IMR-90 (cell line): ENCODE measurements at regions not wholly inside any gene's neighbourhood (a gene's known extent, or its start where the extent isn't known, plus 50 kb on each side); places are given as distances from the start of the nearest gene placed in this dataset.

Experiments used
- ATAC-seq: fragments of 200-7000 bp; cut with Tn5 transposase; 2 replicates; pipeline ENCODE4 v1.9.1; 2020; ENCODE audit warnings: low read depth, mild to moderate bottlenecking, moderate library complexity
- BruUV-seq: library from RNA; stranded (reverse); fragments of 400-500 nt; replicated peaks from 2 replicates; lab custom pipeline; 2021; lab: Mats Ljungman, UMichigan
- CTCF ChIA-PET: fragments of 300-600 bp; formaldehyde crosslinking; extraction: SDS; loops from one replicate; lab custom pipeline; 2021; ENCODE audit warnings: antibody characterized with exemption; lab: Yijun Ruan, JAX
- POLR2A ChIA-PET: fragments of 300-600 bp; sonication (Branson Sonifier 250); formaldehyde crosslinking; loops from one replicate; lab custom pipeline; 2022; ENCODE audit warnings: antibody characterized with exemption; ENCODE audit not compliant: unreplicated experiment; lab: Charles Lee
- DNase-seq: peaks from one replicate; pipeline ENCODE4 v3.0.0; 2013
- H2AFZ ChIP-seq: replicated peaks from 2 replicates; pipeline ENCODE3; 2013; ENCODE audit warnings: low read length, mild to moderate bottlenecking; ENCODE audit not compliant: poor library complexity
- H2AK5ac ChIP-seq: 2 replicates; pipeline ENCODE4 v1.6.1; 2013; ENCODE audit warnings: low read depth, low read length, inconsistent platforms
- H2AK9ac ChIP-seq: replicated peaks from 2 replicates; pipeline ENCODE3; 2013; ENCODE audit warnings: mild to moderate bottlenecking, low read depth, low read length, moderate library complexity; ENCODE audit not compliant: poor library complexity
- H2BK120ac ChIP-seq: 2 replicates; pipeline ENCODE4 v1.6.1; 2013; ENCODE audit warnings: low read depth, low read length, inconsistent platforms
- H2BK15ac ChIP-seq: 3 replicates; pipeline ENCODE4 v1.6.1; 2013; ENCODE audit warnings: low read depth, low read length, inconsistent platforms
- H2BK20ac ChIP-seq: 2 replicates; pipeline ENCODE4 v1.6.1; 2013; ENCODE audit warnings: low read depth, mild to moderate bottlenecking, inconsistent platforms, low read length, moderate library complexity
- H2BK5ac ChIP-seq: 2 replicates; pipeline ENCODE4 v1.6.1; 2013; ENCODE audit warnings: mild to moderate bottlenecking, low read depth, low read length, inconsistent platforms; ENCODE audit not compliant: poor library complexity, severe bottlenecking
- H3K14ac ChIP-seq: replicated peaks from 2 replicates; pipeline ENCODE4 v1.6.1; 2013; ENCODE audit warnings: low read depth, low read length, inconsistent platforms
- H3K18ac ChIP-seq: 2 replicates; pipeline ENCODE4 v1.6.1; 2013; ENCODE audit warnings: low read depth, low read length, control low read depth
- H3K23ac ChIP-seq: 2 replicates; pipeline ENCODE4 v1.6.1; 2013; ENCODE audit warnings: low read depth, low read length, inconsistent platforms
- H3K27ac ChIP-seq: 2 replicates; pipeline ENCODE4 v1.5.1; 2013; ENCODE audit warnings: mild to moderate bottlenecking, control low read depth, low read length; ENCODE audit not compliant: insufficient read depth
- H3K27me3 ChIP-seq: 2 replicates; pipeline ENCODE4 v1.6.1; 2013; ENCODE audit warnings: low read length; ENCODE audit not compliant: control insufficient read depth, insufficient read depth
- H3K36me3 ChIP-seq: 2 replicates; pipeline ENCODE4 v1.6.1; 2013; ENCODE audit warnings: low read length, mixed read lengths; ENCODE audit not compliant: control insufficient read depth, insufficient read depth
- H3K4ac ChIP-seq: 2 replicates; pipeline ENCODE4 v1.6.1; 2013; ENCODE audit warnings: low read depth, low read length, inconsistent platforms
- H3K4me1 ChIP-seq: 2 replicates; pipeline ENCODE4 v1.6.1; 2013; ENCODE audit warnings: low read length, mixed read lengths; ENCODE audit not compliant: control insufficient read depth, insufficient read depth
- H3K4me2 ChIP-seq: 2 replicates; pipeline ENCODE4 v1.6.1; 2013; ENCODE audit warnings: low read depth, mild to moderate bottlenecking, control low read depth, low read length, moderate library complexity
- H3K4me3 ChIP-seq: 2 replicates; pipeline ENCODE4 v1.5.1; 2013; ENCODE audit warnings: low read depth, mild to moderate bottlenecking, control low read depth, low read length, moderate library complexity; ENCODE audit not compliant: insufficient read depth
- H3K56ac ChIP-seq: 2 replicates; pipeline ENCODE4 v1.6.1; 2013; ENCODE audit warnings: low read length, inconsistent platforms; ENCODE audit not compliant: insufficient read depth; ENCODE audit errors: extremely low read depth
- H3K79me1 ChIP-seq, 2 experiments: 2 replicates each; pipeline ENCODE4 v1.6.1; 2013; ENCODE audit warnings: low read length in 2 of 2, inconsistent platforms in 1 of 2, low read depth in 1 of 2
- H3K9ac ChIP-seq: 2 replicates; pipeline ENCODE4 v1.6.1; 2013; ENCODE audit warnings: low read depth, low read length, control low read depth
- H3K9me1 ChIP-seq: 2 replicates; pipeline ENCODE4 v1.6.1; 2013; ENCODE audit warnings: low read length, inconsistent platforms; ENCODE audit not compliant: insufficient read depth
- H3K9me3 ChIP-seq: 2 replicates; pipeline ENCODE4 v1.6.1; 2013; ENCODE audit warnings: low read length; ENCODE audit not compliant: control insufficient read depth, insufficient read depth
- H4K20me1 ChIP-seq: 2 replicates; pipeline ENCODE4 v1.6.1; 2013; ENCODE audit warnings: low read length, inconsistent platforms; ENCODE audit not compliant: insufficient read depth
- H4K5ac ChIP-seq: 2 replicates; pipeline ENCODE4 v1.6.1; 2013; ENCODE audit warnings: mild to moderate bottlenecking, low read depth, low read length, control low read depth
- H4K8ac ChIP-seq, 2 experiments: 2 replicates each; pipeline ENCODE4 v1.6.1; 2013; ENCODE audit warnings: low read depth in 2 of 2, low read length in 2 of 2, control low read depth in 1 of 2, inconsistent platforms in 1 of 2
- H4K91ac ChIP-seq: 2 replicates; pipeline ENCODE4 v1.6.1; 2013; ENCODE audit warnings: low read depth, low read length, inconsistent platforms; ENCODE audit not compliant: insufficient read depth
- MAZ ChIP-seq: IDR thresholded peaks from 2 replicates; pipeline ENCODE4 v1.6.1; 2012; ENCODE audit warnings: low read depth, mild to moderate bottlenecking, low read length, improper control_type of control experiment, moderate library complexity, borderline replicate concordance
- WGBS, 2 experiments: methylation state at CpG; one replicate each; pipeline versions ENCODE4 v1.1.5 to v1.1.7; 2013; ENCODE audit warnings: missing lambda C conversion rate in 2 of 2; ENCODE audit not compliant: insufficient read length in 1 of 2; ENCODE audit errors: extremely low coverage in 2 of 2; 5-methylcytosine and 5-hydroxymethylcytosine counted together
- dilution Hi-C: fragments of 300-500 bp; cut with HindIII; formaldehyde crosslinking; loops from one replicate; pipeline ENCODE4 v1.14.3; 2018; ENCODE audit warnings: low sequenced_read_pairs; ENCODE audit not compliant: unreplicated experiment
- in situ Hi-C: fragments of 300-500 bp; cut with MboI; formaldehyde crosslinking; loops from 3 replicates; pipeline ENCODE4 v1.14.3; 2019; ENCODE audit warnings: low sequenced_read_pairs, inconsistent platforms, mixed read lengths
- intact Hi-C: fragments of 100-400 bp; cut with micrococcal nuclease; formaldehyde crosslinking; loops from 2 replicates; pipeline ENCODE4 v1.10.0; 2022

DNA sequence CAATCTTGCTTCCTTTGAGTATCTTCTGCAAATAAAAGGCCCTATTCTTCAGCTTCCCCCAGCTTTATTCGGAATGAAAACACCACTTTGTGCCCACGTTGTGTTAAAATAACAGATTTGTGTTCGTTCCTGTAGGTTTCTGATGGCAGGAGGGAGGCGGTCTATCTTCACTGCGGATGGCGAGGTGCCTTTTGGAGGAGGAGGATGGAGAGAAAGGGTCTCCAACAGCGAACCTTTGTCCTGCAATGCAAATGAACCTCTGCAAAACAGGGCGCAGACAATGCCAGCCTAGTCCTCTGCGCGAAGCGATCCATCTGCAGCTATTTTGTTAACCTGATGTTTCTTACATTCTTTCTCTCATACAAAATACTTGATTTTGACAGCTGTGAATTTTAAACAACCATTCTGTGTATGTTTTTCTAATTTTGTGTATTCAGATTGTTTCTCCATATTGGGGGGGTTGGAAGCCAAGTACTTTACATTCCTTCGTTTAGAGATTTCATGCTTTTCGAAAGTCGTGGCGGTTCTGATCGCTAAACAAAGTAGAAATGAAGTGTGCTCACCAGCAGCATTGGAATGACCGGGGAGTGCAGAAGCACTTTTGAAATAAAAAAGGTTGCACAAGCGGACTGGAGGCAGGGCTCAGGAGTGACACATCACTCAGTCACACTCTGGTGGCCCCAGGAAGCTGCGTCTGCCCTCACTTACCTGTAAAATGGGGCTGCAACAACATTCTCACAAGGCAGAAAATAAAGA, 279.0 kb upstream of the IRX5 start:
- no peak overlapping the region for H2AK9ac ChIP-seq
- H2BK5ac ChIP-seq, result no peak overlapping the region
- BruUV-seq, result no TSS peak
- in situ Hi-C loops (no loop called here), intact Hi-C loops (no loop called here), dilution Hi-C loops (no loop called here)
- ChIA-PET POLR2A (no interaction called here), CTCF (no interaction called here)
- H3K14ac ChIP-seq, result no peak overlapping the region
- no peaks in the 10 kb centered on the region for H3K4me1 ChIP-seq
- no CpG with 5 or more reads among the region's 19 CpGs for WGBS, 2 experiments
- H3K56ac ChIP-seq, result no peak overlapping the region
- H3K27ac ChIP-seq, result no peak overlapping the region
- no peaks in the 10 kb centered on the region for H4K20me1 ChIP-seq
- H3K4ac ChIP-seq, result no peak overlapping the region
- no peak overlapping the region for H2AFZ ChIP-seq
- TF ChIP-seq MAZ, result no peak
- no peaks in the 10 kb centered on the region for H3K79me1 ChIP-seq
- no peaks in the 10 kb centered on the region for H3K27me3 ChIP-seq
- H2BK15ac ChIP-seq, result no peak overlapping the region
- ATAC-seq (no peak), DNase-seq (no peak)
- no peaks in the 10 kb centered on the region; the same call in 1 of the 2 replicates for H3K9me3 ChIP-seq
- H3K9me1 ChIP-seq, result no peaks in the 10 kb centered on the region
- no peak overlapping the region for H2BK20ac ChIP-seq
- no peak overlapping the region for H3K4me3 ChIP-seq
- no peak overlapping the region for H4K8ac ChIP-seq
- no peak overlapping the region for H4K91ac ChIP-seq
- H2AK5ac ChIP-seq, result no peak overlapping the region
- H3K9ac ChIP-seq, result no peak overlapping the region
- H4K5ac ChIP-seq, result no peak overlapping the region
- H3K36me3 ChIP-seq, result no peaks in the 10 kb centered on the region
- no peak overlapping the region for H2BK120ac ChIP-seq
- H3K23ac ChIP-seq, result no peak overlapping the region
- H3K4me2 ChIP-seq, result no peak overlapping the region
- no peak overlapping the region for H3K18ac ChIP-seq
